ENCODE measurements at regions not wholly inside any gene's neighbourhood (a gene's known extent, or its start where the extent isn't known, plus 50 kb on each side); places are given as distances from the start of the nearest gene placed in this dataset.

GRCh38 chr2:51108794-51109193 is 76.9 kb upstream of the NRXN1 start:
- Histone ChIP-seq H3K27ac (ENCODE audit: low read depth, low read length) (no peak overlapping the region), H3K4me3 (ENCODE audit: low read depth, low read length) (no peak overlapping the region), H3K9me3 (ENCODE audit: control insufficient read depth, insufficient read depth, low read length) (no peaks in the 10 kb centered on the region), H3K27me3 (ENCODE audit: control insufficient read depth, insufficient read depth, low read length) (no peaks in the 10 kb centered on the region)
- ChIA-PET POLR2A (no interaction called here), CTCF (no interaction called here)
- no peak for DNase-seq (ENCODE audit: low read depth, low spot score)
- TF ChIP-seq, protein P1, sequence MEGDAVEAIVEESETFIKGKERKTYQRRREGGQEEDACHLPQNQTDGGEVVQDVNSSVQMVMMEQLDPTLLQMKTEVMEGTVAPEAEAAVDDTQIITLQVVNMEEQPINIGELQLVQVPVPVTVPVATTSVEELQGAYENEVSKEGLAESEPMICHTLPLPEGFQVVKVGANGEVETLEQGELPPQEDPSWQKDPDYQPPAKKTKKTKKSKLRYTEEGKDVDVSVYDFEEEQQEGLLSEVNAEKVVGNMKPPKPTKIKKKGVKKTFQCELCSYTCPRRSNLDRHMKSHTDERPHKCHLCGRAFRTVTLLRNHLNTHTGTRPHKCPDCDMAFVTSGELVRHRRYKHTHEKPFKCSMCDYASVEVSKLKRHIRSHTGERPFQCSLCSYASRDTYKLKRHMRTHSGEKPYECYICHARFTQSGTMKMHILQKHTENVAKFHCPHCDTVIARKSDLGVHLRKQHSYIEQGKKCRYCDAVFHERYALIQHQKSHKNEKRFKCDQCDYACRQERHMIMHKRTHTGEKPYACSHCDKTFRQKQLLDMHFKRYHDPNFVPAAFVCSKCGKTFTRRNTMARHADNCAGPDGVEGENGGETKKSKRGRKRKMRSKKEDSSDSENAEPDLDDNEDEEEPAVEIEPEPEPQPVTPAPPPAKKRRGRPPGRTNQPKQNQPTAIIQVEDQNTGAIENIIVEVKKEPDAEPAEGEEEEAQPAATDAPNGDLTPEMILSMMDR (IDR thresholded peaks at IDR 0.05; ENCODE audit: low read depth, low read length), result no peak

- TF ChIP-seq, protein P1 (IDR thresholded peaks at IDR 0.05; ENCODE audit: low read depth, low read length), result no peak
- DNase-seq (ENCODE audit: low read depth, low spot score), result no peak
- POLR2A ChIA-PET, result no interaction called here
- Histone ChIP-seq H3K27me3 (ENCODE audit: control insufficient read depth, insufficient read depth, low read length) (no peaks in the 10 kb centered on the region), H3K4me3 (ENCODE audit: low read depth, low read length) (no peak overlapping the region), H3K27ac (ENCODE audit: low read depth, low read length) (no peak overlapping the region), H3K9me3 (ENCODE audit: control insufficient read depth, insufficient read depth, low read length) (no peaks in the 10 kb centered on the region)
- CTCF ChIA-PET, result no interaction called here
These were observed 75.9 kb upstream of the NRXN1 start for GRCh38 chr2:51107841-51108240.

DNA sequence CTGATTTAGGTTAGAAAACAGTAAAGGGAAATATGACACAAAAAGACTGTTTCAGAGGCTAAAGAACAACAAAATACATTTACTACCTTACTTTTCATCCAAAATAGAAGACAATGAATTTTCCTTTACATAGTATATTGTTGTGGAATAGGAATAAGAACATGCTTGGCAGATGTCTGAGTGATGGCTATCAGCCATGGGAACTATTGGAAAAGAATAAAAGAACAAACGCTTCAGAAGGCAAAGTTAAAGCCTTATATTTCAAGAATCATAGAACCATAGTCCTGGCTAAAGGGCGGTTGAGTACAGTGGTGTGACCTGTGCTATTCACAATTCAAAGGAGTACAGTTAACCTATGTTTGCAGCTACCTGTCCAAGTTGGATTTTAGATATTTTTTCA is 73.9 kb upstream of the NRXN1 start:
- TF ChIP-seq, protein P1 (IDR thresholded peaks at IDR 0.05; ENCODE audit: low read depth, low read length), result no peak
- POLR2A ChIA-PET, result no interaction called here
- Histone ChIP-seq H3K4me3 (ENCODE audit: low read depth, low read length) (no peak overlapping the region), H3K27ac (ENCODE audit: low read depth, low read length) (no peak overlapping the region), H3K27me3 (ENCODE audit: control insufficient read depth, insufficient read depth, low read length) (no peaks in the 10 kb centered on the region), H3K9me3 (ENCODE audit: control insufficient read depth, insufficient read depth, low read length) (no peaks in the 10 kb centered on the region)
- CTCF ChIA-PET, result no interaction called here
- DNase-seq (ENCODE audit: low read depth, low spot score), result no peak

GRCh38 chr2:51103205-51103604 is 71.3 kb upstream of the NRXN1 start:
- ChIA-PET POLR2A (no interaction called here), CTCF (no interaction called here)
- DNase-seq (ENCODE audit: low read depth, low spot score), result peak; percentile 24
- Histone ChIP-seq H3K27ac (ENCODE audit: low read depth, low read length) (no peak overlapping the region), H3K4me3 (ENCODE audit: low read depth, low read length) (no peak overlapping the region), H3K27me3 (ENCODE audit: control insufficient read depth, insufficient read depth, low read length) (no peaks in the 10 kb centered on the region), H3K9me3 (ENCODE audit: control insufficient read depth, insufficient read depth, low read length) (no peaks in the 10 kb centered on the region)
- TF ChIP-seq, protein P1 (IDR thresholded peaks at IDR 0.05; ENCODE audit: low read depth, low read length), result no peak

DNA sequence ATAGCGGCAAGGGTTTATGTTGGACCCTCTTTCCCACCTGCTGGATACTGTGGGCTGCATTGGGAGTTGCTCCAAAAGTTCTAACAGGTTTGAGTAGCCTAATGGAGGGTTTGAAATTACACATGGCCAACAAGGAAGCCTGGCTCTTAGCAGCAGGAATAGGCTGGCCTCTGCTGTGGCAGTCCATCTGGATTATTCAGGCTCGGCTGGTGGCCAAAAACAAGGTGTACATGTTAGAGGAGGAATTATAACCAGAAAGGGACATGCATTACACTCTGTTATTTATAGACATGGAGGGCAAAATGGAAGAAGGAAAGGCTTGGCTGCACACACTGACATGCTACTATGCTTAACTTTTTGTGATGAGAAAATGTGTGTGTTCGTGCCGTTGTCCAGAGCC is 61.1 kb upstream of the NRXN1 start:
- CTCF ChIA-PET, result no interaction called here
- POLR2A ChIA-PET, result no interaction called here
- TF ChIP-seq, protein P1 (IDR thresholded peaks at IDR 0.05; ENCODE audit: low read depth, low read length), result no peak

More for the DNA sequence above, 61.1 kb upstream of the NRXN1 start:
- Histone ChIP-seq H3K4me3 (ENCODE audit: low read depth, low read length) (no peak overlapping the region), H3K27me3 (ENCODE audit: control insufficient read depth, insufficient read depth, low read length) (no peaks in the 10 kb centered on the region), H3K27ac (ENCODE audit: low read depth, low read length) (no peak overlapping the region), H3K9me3 (ENCODE audit: control insufficient read depth, insufficient read depth, low read length) (no peaks in the 10 kb centered on the region)
- no peak for DNase-seq (ENCODE audit: low read depth, low spot score)

Data from AG04450 (cell line).